ENCODE measurements at regions not wholly inside any gene's neighbourhood (a gene's known extent, or its start where the extent isn't known, plus 50 kb on each side); places are given as distances from the start of the nearest gene placed in this dataset.

DNA sequence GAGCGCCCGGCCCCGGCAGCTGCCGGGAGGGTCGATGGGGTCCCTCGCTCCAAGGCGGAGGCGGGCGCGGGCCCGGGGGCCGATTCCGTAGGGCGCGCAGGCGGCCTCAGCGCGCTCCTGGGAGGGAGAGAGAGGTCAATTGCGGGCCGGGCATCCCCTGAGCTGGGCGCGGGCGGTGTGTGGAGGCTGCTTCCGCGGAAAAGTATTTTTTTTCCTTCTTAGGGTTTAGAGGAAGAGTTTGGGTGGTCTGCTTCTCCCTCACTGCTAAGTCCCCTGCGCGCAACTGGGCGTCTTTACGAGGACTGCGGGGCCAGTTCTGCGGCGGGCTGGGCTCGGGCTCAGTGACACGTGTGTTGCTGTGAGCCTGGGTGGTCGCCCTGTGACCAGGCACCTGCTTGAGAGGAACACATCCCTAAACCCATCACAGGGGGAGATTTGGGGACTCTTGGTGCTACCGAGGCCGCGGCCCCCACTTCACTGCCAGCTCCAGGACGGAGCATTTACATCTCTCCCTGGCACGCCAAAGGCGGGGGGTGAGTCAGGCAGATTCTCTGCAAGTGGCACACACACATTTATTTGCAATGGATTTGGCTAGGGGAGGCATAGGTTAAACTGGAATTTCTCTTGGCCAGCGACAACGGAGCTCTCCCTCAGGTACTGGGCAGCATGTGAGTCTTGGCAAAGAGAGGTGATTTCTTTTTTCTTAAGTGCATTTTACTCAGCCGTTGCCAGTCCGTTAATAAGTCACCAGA lies 151.2 kb upstream of the SLC4A4 start:
- intact Hi-C loops (cut with micrococcal nuclease) = loop anchor here (10.0 kb wide), 1 partner anchor 527 kb away; no protein-coding TSS in a partner anchor
- TF ChIP-seq CTCF (IDR thresholded peaks at IDR 0.05; ENCODE audit: borderline replicate concordance) = no peak
- Histone ChIP-seq H3K4me3 (peak overlapping the region; percentile 84), H3K36me3 (no peaks in the 10 kb centered on the region), H3K27ac (replicated peaks) (peak overlapping the region; percentile 90), H3K4me1 (peaks cover 31% of the 10 kb centered on the region), H3K27me3 (ENCODE audit: low read depth) (peaks cover 26% of the 10 kb centered on the region), H3K9me3 (replicated peaks) (no peaks in the 10 kb centered on the region)
- DNase-seq = peak; percentile 23

DNA sequence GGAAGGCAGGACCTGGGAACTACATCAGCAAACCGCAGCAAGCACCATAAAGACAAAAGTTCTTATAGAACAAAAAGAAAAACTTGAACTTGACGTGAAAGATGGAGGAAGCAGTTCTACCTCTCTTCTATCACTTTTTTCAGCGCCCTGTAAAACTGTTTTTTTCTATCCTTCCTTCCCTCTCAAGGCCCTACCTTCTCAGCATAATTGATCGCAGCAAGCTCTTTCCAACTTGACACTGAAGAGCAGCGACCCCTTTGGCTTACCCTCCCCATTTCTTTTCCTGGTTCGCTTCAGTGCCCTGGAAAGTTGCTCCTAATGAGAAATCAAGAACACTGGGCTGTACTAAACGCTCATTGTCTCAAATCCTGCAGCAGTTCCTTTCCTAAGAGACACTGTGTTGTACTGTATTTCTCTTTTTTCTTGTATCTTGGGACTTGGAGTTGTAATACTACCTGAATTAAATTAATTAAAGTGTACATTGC lies 150.6 kb upstream of the SLC4A4 start:
- Histone ChIP-seq H3K4me3 (peak overlapping the region; percentile 84), H3K9me3 (replicated peaks) (no peaks in the 10 kb centered on the region), H3K36me3 (no peaks in the 10 kb centered on the region), H3K27ac (replicated peaks) (peak overlapping the region; percentile 90), H3K27me3 (ENCODE audit: low read depth) (peaks cover 26% of the 10 kb centered on the region), H3K4me1 (peaks cover 31% of the 10 kb centered on the region)
- intact Hi-C loops (cut with micrococcal nuclease) = loop anchor here (10.0 kb wide), 1 partner anchor 527 kb away; no protein-coding TSS in a partner anchor
- TF ChIP-seq CTCF (IDR thresholded peaks at IDR 0.05; ENCODE audit: borderline replicate concordance) = no peak
- DNase-seq = no peak

- TF ChIP-seq CTCF (IDR thresholded peaks at IDR 0.05; ENCODE audit: borderline replicate concordance) = no peak
- H3K36me3 ChIP-seq = no peaks in the 10 kb centered on the region
- H3K9me3 ChIP-seq (replicated peaks) = no peaks in the 10 kb centered on the region
- no peak for DNase-seq
- peak overlapping the region; percentile 84 for H3K4me3 ChIP-seq
- H3K27me3 ChIP-seq (ENCODE audit: low read depth) = peaks cover 26% of the 10 kb centered on the region
- peaks cover 31% of the 10 kb centered on the region for H3K4me1 ChIP-seq
- intact Hi-C loops (cut with micrococcal nuclease) = loop anchor here (10.0 kb wide), 1 partner anchor 526 kb away; no protein-coding TSS in a partner anchor
- peak overlapping the region; percentile 90 for H3K27ac ChIP-seq (replicated peaks)
These were observed 149.9 kb upstream of the SLC4A4 start for GRCh38 chr4:71188951-71189350.

- Histone ChIP-seq H3K27ac (replicated peaks) (peak overlapping the region; percentile 10), H3K36me3 (no peaks in the 10 kb centered on the region), H3K4me3 (peak overlapping the region; percentile 84), H3K9me3 (replicated peaks) (no peaks in the 10 kb centered on the region), H3K4me1 (peaks cover 31% of the 10 kb centered on the region), H3K27me3 (ENCODE audit: low read depth) (peaks cover 26% of the 10 kb centered on the region)
- DNase-seq = no peak
- intact Hi-C loops (cut with micrococcal nuclease) = loop anchor here (10.0 kb wide), 1 partner anchor 525 kb away; no protein-coding TSS in a partner anchor
- no peak for TF ChIP-seq CTCF (IDR thresholded peaks at IDR 0.05; ENCODE audit: borderline replicate concordance)
These were observed 149.3 kb upstream of the SLC4A4 start for GRCh38 chr4:71189471-71189870.

- no peak overlapping the region for H3K4me3 ChIP-seq
- no peaks in the 10 kb centered on the region for H3K36me3 ChIP-seq
- H3K27me3 ChIP-seq (ENCODE audit: low read depth) = peaks cover 9% of the 10 kb centered on the region
- intact Hi-C loops (cut with micrococcal nuclease) = no loop called here
- DNase-seq = no peak
- H3K4me1 ChIP-seq = no peaks in the 10 kb centered on the region
- H3K9me3 ChIP-seq (replicated peaks) = no peaks in the 10 kb centered on the region
- H3K27ac ChIP-seq (replicated peaks) = no peak overlapping the region
- no peak for TF ChIP-seq CTCF (IDR thresholded peaks at IDR 0.05; ENCODE audit: borderline replicate concordance)
These were observed 144.4 kb upstream of the SLC4A4 start for GRCh38 chr4:71194454-71194853.

All from left ventricle myocardium inferior (tissue), 1 donor.